CD4-positive, alpha-beta T cell treated with Interferon alpha-2 for 1 hour (primary cell): ENCODE measurements at regions not wholly inside any gene's neighbourhood (a gene's known extent, or its start where the extent isn't known, plus 50 kb on each side); places are given as distances from the start of the nearest gene placed in this dataset.
"Not testable (repeated sequence)": the region's sequence is repeated elsewhere in the genome, so short reads cannot be mapped to it uniquely, and the experiment has no call there.

Source experiments
- DNase-seq, 2 donors: peaks; one replicate each; pipeline ENCODE4 v3.0.0-alpha.2; 2020 to 2022

GRCh38 chr4:106869551-106869950 is 166.6 kb downstream of the DKK2 start:
- no peak for DNase-seq

GRCh38 chr4:106868381-106869035 is 167.6 kb downstream of the DKK2 start:
- DNase-seq, result no peak

DNA sequence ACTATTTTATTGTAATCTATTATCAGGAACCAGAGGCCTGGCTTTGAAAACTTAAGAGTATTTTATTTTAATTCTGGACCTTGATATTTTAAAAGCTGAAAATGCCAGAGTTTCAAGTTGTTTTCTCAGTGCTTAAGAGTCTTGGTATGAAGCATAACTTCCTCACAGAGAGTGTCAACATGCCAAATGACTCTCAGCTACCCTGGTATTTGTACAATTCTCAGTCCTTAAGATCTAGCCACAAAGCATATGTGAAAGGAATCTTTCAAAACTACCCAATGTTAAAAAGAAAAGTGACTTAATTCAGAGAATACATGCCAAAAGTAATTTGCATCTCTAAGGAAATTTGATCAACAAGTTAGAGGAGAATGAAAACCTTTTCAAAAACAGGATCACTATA is 171.9 kb downstream of the DKK2 start:
- no peak for DNase-seq

DNA sequence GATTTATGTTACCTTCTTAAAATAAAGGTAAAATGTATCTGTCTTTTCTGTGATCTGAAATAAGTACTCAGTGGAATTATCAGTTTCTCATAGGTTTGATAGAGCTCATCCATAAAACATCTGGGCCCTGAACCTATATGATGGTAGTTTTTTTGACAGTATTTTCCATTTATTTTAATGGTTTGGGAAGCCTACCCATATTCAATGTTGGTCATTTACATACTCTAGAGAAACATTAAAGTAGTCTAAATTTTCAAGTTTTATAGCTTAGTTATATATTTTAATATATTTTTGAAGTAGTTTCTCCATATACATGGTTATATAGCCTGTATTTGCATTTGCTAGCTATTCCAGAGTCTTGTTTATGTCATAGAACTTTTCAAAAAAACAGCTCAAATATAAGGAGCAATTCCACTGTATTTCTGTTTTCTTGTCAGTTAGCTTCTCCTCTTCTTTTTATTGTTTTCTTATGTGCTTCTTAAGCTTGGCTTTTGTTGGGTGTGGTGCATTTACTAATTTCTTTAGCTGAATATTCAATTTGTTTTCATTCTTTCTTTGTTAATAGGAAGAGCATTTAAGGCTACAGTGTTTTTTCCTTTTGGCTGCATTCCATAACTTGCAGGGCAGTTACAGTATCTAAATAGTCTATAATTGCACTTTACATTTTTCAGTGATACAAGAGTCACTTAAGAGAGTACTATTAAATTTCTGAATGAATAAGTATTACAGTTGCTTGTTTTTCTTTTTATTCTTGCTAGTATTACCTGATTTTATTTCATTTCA is 181.4 kb downstream of the DKK2 start:
- DNase-seq, result no peak

DNA sequence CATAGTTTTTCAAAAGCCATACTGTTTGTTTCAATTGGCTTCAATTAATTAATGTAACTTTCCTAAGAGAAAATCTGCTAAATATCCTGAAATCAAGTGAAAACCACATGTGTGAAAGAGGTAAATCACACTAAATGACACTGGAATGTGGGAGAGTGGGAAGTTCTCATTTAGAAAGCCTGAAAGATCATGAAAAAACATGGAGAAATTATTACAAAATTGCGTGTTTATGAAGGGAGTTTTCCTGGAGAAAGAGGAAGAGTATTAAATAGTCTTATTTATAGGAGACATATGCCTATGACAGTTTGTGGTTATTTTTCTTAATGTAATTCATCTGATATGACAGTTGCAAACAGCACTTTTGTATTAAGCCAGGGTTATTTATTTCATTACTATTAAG is 183.7 kb downstream of the DKK2 start:
- no peak for DNase-seq

DNA sequence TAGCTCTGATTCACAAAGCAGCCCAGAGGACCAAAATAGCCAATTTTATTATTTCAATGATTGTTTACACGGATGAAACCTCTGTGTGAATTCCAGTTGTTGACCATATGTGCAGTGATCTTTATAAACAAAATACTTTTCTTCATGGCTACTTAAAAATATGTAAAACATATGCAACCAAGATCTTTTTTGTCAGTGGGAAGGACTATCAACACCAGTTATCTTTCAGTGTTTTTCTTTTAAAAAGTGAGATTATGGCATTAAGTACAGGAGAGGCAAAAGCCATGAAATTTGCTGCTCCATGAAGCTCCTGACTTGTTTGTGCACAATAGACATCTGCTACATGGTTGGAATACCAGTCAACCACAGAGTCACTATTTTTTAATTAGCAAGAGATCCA is 184.4 kb downstream of the DKK2 start:
- DNase-seq, result no peak

GRCh38 chr4:106850691-106851090 is 185.4 kb downstream of the DKK2 start:
- no peak for DNase-seq

GRCh38 chr4:106835919-106836318 is 200.2 kb downstream of the DKK2 start:
- no peak for DNase-seq

- no peak for DNase-seq
Observed at GRCh38 chr4:106830879-106831278, 205.2 kb downstream of the DKK2 start.

GRCh38 chr4:106818764-106819163 is 217.3 kb downstream of the DKK2 start:
- no peak for DNase-seq

GRCh38 chr4:106816496-106816895 is 219.6 kb downstream of the DKK2 start:
- no peak for DNase-seq

DNA sequence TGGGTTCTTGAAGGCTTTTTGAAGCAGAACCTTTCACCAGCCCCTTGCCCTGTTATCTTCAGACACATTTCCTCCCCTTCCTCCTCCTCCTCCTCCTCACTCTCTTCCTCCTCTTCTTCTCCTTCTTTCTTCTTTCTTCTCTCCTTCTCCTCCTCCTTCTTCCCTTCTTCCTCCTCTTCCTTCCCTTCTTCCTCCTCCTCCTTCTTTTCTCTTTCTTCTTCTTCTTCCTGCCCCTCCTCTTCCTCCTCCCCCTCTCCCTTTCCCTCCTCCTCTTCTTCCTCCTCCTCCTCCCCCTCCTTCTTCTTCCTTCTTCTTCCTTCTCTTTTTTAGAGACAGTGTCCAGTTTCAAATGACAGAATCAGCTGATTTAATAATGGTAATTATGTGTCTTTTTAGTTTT is 226.0 kb downstream of the DKK2 start:
- DNase-seq, result no peak

- DNase-seq, result no peak
Observed at GRCh38 chr4:106809076-106809475, 227.0 kb downstream of the DKK2 start.

DNA sequence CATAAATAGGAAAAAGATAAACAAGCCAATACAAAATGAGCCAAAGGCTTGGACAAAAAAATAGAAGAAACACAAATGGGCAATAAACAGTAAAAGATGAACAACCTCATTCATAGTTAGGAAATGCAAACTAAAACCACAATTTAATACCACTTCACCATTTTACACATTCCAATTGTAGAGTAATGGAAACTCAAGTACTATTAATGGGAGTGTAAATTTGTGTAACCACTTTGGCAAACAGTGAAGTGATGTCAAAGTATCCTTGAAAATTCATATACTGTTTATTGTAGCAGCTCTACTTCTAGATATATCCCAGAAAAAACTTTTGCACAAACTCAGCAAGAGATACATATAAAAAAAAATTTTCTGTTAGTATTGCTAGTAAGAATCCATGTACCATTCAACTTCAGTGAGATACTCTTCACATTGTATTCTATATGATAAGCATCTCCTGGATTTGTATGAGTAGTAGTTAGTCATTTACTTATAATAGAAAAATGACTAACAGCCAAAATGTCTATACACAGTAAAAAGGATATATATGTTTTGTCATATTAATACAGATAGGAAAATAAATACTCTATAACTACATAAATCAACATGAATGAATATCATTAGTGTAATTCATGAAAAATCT is 229.8 kb downstream of the DKK2 start:
- no peak for DNase-seq

- no peak for DNase-seq
Observed at GRCh38 chr4:106803083-106803482, 233.0 kb downstream of the DKK2 start.

GRCh38 chr4:106801386-106801785 is 234.7 kb downstream of the DKK2 start:
- DNase-seq, result no peak

DNA sequence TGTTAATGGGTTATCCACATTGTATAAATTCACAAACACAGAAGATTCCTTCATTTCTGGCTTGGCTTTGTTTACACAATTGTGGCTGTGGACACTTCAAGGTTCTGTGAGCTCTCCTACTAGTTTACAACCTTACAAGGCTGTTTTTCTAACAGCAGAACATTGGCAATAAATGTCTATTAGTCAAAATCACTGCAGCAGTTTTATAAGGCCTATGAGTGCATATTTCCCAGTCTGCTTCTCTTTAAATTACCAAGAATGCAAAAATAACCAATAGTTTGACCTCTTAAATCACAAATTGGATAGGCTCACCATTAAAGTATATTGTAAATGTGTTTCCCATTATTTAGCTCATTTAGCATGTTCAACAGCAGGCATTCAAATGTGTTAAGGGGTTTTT is 239.2 kb downstream of the DKK2 start:
- no peak for DNase-seq

GRCh38 chr4:106795326-106795725 is 240.8 kb downstream of the DKK2 start:
- DNase-seq, result no peak

- DNase-seq, result no peak
Observed at GRCh38 chr4:106793933-106794332, 242.2 kb downstream of the DKK2 start.

GRCh38 chr4:106775636-106776035 is 260.5 kb downstream of the DKK2 start:
- no peak for DNase-seq

DNA sequence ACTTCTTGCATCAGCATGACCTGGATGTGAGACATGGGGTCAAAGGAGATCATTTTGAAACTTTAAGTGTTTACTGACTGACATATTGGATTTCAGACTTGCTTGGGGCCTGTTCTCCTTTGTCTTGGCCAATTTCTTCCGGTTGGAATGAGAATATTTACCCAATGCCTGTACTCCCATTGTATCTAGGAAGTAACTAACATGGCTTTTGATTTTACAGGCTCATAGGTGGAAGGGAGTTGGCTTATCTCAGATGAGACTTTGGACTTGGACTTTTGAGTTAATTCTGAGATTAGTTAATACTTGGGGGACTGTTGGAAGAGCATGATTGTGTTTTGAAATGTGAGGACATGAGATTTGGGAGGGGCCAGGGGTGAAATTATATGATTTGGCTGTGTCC is 262.1 kb downstream of the DKK2 start:
- not testable (repeated sequence) for DNase-seq

GRCh38 chr4:106773076-106773905 is 262.8 kb downstream of the DKK2 start:
- DNase-seq, result no peak

GRCh38 chr4:106767991-106768390 is 268.1 kb downstream of the DKK2 start:
- no peak for DNase-seq
